ENCODE measurements at regions not wholly inside any gene's neighbourhood (a gene's known extent, or its start where the extent isn't known, plus 50 kb on each side); places are given as distances from the start of the nearest gene placed in this dataset.

- no peaks in the 10 kb centered on the region for H3K4me1 ChIP-seq (ENCODE audit: low read length)
- no peak for TF ChIP-seq EZH2phosphoT487 (IDR thresholded peaks at IDR 0.05; ENCODE audit: low read depth)
- no peak for TF ChIP-seq CTCF (IDR thresholded peaks at IDR 0.05; ENCODE audit: low read depth, low read length)
- H3K27me3 ChIP-seq (ENCODE audit: low read depth, low read length), result peaks cover 7% of the 10 kb centered on the region; the same call in 1 of the 2 replicates
- H3K36me3 ChIP-seq (replicated peaks; ENCODE audit: low read depth, low read length), result no peaks in the 10 kb centered on the region
- H3K79me2 ChIP-seq (ENCODE audit: low read length), result no peaks in the 10 kb centered on the region
- H3K27ac ChIP-seq (ENCODE audit: low read length), result no peak overlapping the region
- no peaks in the 10 kb centered on the region for H4K20me1 ChIP-seq (ENCODE audit: insufficient read depth, low read length)
- H3K4me2 ChIP-seq (ENCODE audit: low read length), result no peak overlapping the region
- H3K9ac ChIP-seq (ENCODE audit: low read length), result no peak overlapping the region
- no peak overlapping the region for H2AFZ ChIP-seq (ENCODE audit: low read depth, low read length)
- no peak overlapping the region for H3K4me3 ChIP-seq (ENCODE audit: low read length)
- no peaks in the 10 kb centered on the region for H3K9me3 ChIP-seq (ENCODE audit: insufficient read depth, low read length)
These were observed 52.3 kb upstream of the URI1 start for GRCh38 chr19:29889702-29890101.

- TF ChIP-seq CTCF (IDR thresholded peaks at IDR 0.05; ENCODE audit: low read depth, low read length) (no peak), EZH2phosphoT487 (IDR thresholded peaks at IDR 0.05; ENCODE audit: low read depth) (no peak)
- no peak overlapping the region for H3K9ac ChIP-seq (ENCODE audit: low read length)
- no peak overlapping the region for H3K27ac ChIP-seq (ENCODE audit: low read length)
- H4K20me1 ChIP-seq (ENCODE audit: insufficient read depth, low read length), result no peaks in the 10 kb centered on the region
- H3K4me2 ChIP-seq (ENCODE audit: low read length), result no peak overlapping the region
- H3K79me2 ChIP-seq (ENCODE audit: low read length), result no peaks in the 10 kb centered on the region
- H2AFZ ChIP-seq (ENCODE audit: low read depth, low read length), result no peak overlapping the region
- H3K4me1 ChIP-seq (ENCODE audit: low read length), result no peaks in the 10 kb centered on the region
- H3K27me3 ChIP-seq (ENCODE audit: low read depth, low read length), result peaks cover 7% of the 10 kb centered on the region; the same call in 1 of the 2 replicates
- H3K36me3 ChIP-seq (replicated peaks; ENCODE audit: low read depth, low read length), result no peaks in the 10 kb centered on the region
- no peaks in the 10 kb centered on the region for H3K9me3 ChIP-seq (ENCODE audit: insufficient read depth, low read length)
- no peak overlapping the region for H3K4me3 ChIP-seq (ENCODE audit: low read length)
These were observed 51.6 kb upstream of the URI1 start for GRCh38 chr19:29890392-29890791.
